Activated T-helper 1 cell treated with anti-CD3 and anti-CD28 coated beads, Interleukin-12 subunit alpha, Interleukin-12 subunit beta, Interleukin-2, Interleukin-4 antibody, amounts not matched to agents 30 ng/mL and 10 ng/mL and 1 ng/mL, durations not matched to agents 14 hours and 24 hours and 36 hours (primary cell): ENCODE measurements at regions not wholly inside any gene's neighbourhood (a gene's known extent, or its start where the extent isn't known, plus 50 kb on each side); places are given as distances from the start of the nearest gene placed in this dataset.
A peak's percentile ranks its signal among the peaks of the same experiment; 100 is the strongest.
"Not testable (repeated sequence)": the region's sequence is repeated elsewhere in the genome, so short reads cannot be mapped to it uniquely, and the experiment has no call there.

Source experiments
- DNase-seq: peaks from one replicate; pipeline ENCODE4 v3.0.0; 2021; ENCODE audit warnings: low spot score
- H3K27ac Mint-ChIP-seq: one replicate; pipeline ENCODE4 v1.8.0; 2021; ENCODE audit warnings: mild to moderate bottlenecking, mixed read lengths
- H3K27me3 Mint-ChIP-seq: one replicate; pipeline ENCODE4 v1.8.0; 2022; ENCODE audit warnings: mild to moderate bottlenecking, moderate library complexity, mixed read lengths; ENCODE audit not compliant: insufficient read depth
- H3K36me3 Mint-ChIP-seq: one replicate; pipeline ENCODE4 v1.8.0; 2021; ENCODE audit warnings: low read depth, mixed read lengths
- H3K4me1 Mint-ChIP-seq: one replicate; pipeline ENCODE4 v1.8.0; 2021; ENCODE audit warnings: low read depth, mixed read lengths
- H3K4me3 Mint-ChIP-seq: one replicate; pipeline ENCODE4 v1.8.0; 2021; ENCODE audit warnings: mild to moderate bottlenecking, moderate library complexity, mixed read lengths
- H3K9me3 Mint-ChIP-seq: one replicate; pipeline ENCODE4 v1.8.0; 2021; ENCODE audit warnings: mixed read lengths
- intact Hi-C: fragments of 100-400 bp; cut with micrococcal nuclease; formaldehyde crosslinking; loops from one replicate; pipeline ENCODE4 v1.15.1; 2024

DNA sequence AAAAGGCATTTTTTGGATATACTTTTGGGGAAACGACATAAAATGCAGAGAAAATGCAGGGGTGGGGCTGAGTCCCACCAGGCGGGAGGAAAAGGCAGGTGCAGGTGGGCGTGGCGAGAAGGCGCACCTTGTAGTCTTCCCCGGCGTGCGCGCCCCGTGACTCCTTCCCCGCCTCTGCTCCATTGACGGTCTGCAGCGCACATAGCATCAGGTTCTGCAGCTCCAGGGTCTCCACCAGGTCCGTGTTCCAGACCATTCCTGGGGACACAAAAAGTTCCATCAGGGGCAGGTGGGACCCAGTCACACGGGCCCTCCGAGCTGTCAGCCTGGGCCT, 59.0 kb upstream of the TNK2 start:
- H3K4me1 Mint-ChIP-seq, H3K4me3 Mint-ChIP-seq, H3K27ac Mint-ChIP-seq, H3K27me3 Mint-ChIP-seq, intact Hi-C loops, H3K9me3 Mint-ChIP-seq, DNase-seq: not testable (repeated sequence)
- peaks cover 45% of the 10 kb centered on the region for H3K36me3 Mint-ChIP-seq

- intact Hi-C loops, H3K9me3 Mint-ChIP-seq, H3K27me3 Mint-ChIP-seq, H3K4me3 Mint-ChIP-seq, H3K4me1 Mint-ChIP-seq, DNase-seq, H3K27ac Mint-ChIP-seq: not testable (repeated sequence)
- peaks cover 47% of the 10 kb centered on the region for H3K36me3 Mint-ChIP-seq
Observed at GRCh38 chr3:195966563-195967386, 58.4 kb upstream of the TNK2 start.

GRCh38 chr3:195965217-195965616, 56.9 kb upstream of the TNK2 start:
- H3K36me3 Mint-ChIP-seq: peaks cover 49% of the 10 kb centered on the region
- H3K27me3 Mint-ChIP-seq, H3K4me1 Mint-ChIP-seq, H3K27ac Mint-ChIP-seq, H3K4me3 Mint-ChIP-seq, DNase-seq, H3K9me3 Mint-ChIP-seq, intact Hi-C loops: not testable (repeated sequence)

- not testable (repeated sequence) for H3K27me3 Mint-ChIP-seq, H3K9me3 Mint-ChIP-seq, H3K27ac Mint-ChIP-seq, DNase-seq, H3K4me1 Mint-ChIP-seq, H3K4me3 Mint-ChIP-seq
- intact Hi-C loops: loop anchor here (5.0 kb wide), 1 partner anchor 243 kb away; no protein-coding TSS in a partner anchor
- H3K36me3 Mint-ChIP-seq: peaks cover 44% of the 10 kb centered on the region
Observed at GRCh38 chr3:195964318-195965107, 56.2 kb upstream of the TNK2 start.

DNA sequence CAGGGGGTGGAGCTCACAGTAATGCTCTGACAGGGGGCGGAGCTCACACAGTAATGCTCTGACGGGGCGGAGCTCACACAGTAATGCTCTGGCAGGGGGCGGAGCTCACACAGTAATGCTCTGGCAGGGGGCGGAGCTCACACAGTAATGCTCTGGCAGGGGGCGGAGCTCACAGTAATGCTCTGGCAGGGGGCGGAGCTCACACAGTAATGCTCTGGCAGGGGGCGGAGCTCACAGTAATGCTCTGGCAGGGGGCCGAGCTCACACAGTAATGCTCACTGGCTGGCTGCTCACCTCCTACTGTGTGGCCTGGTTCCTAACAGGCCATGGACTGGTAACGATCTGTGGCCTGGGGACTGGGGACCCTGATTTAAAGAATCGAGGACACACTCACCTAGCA, 53.9 kb upstream of the TNK2 start:
- H3K4me1 Mint-ChIP-seq: peaks cover 22% of the 10 kb centered on the region
- not testable (repeated sequence) for H3K9me3 Mint-ChIP-seq, H3K27ac Mint-ChIP-seq, H3K4me3 Mint-ChIP-seq, H3K27me3 Mint-ChIP-seq, DNase-seq
- intact Hi-C loops: loop anchor here (5.0 kb wide), 1 partner anchor 245 kb away; no protein-coding TSS in a partner anchor
- H3K36me3 Mint-ChIP-seq: peaks cover 48% of the 10 kb centered on the region

DNA sequence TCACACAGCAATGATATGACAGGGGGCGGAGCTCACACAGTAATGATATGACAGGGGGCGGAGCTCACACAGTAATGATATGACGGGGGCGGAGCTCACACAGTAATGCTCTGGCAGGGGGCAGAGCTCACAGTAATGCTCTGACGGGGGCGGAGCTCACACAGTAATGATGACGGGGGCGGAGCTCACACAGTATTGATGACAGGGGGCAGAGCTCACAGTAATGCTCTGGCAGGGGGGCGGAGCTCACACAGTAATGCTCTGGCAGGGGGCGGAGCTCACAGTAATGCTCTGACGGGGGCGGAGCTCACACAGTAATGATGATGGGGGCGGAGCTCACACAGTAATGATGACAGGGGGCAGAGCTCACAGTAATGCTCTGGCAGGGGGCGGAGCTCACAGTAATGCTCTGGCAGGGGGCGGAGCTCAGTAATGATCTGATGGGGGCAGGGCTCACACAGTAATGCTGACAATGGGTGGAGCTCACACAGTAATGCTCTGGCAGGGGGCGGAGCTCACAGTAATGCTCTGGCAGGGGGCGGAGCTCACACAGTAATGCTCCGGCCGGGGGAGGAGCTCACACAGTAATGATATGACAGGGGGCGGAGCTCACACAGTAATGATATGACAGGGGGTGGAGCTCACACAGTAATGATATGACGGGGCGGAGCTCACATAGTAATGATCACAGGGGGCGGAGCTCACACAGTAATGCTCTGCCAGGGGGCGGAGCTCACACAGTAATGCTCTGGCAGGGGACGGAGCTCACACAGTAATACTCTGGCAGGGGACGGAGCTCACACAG, 52.8 kb upstream of the TNK2 start:
- H3K9me3 Mint-ChIP-seq, H3K4me3 Mint-ChIP-seq, H3K27me3 Mint-ChIP-seq: not testable (repeated sequence)
- H3K4me1 Mint-ChIP-seq: peaks cover 26% of the 10 kb centered on the region
- peaks cover 47% of the 10 kb centered on the region for H3K36me3 Mint-ChIP-seq
- intact Hi-C loops: loop anchor here (5.0 kb wide), 1 partner anchor 246 kb away; no protein-coding TSS in a partner anchor
- H3K27ac Mint-ChIP-seq: peak overlapping the region; percentile 57
- DNase-seq: peak; percentile 27

- H3K36me3 Mint-ChIP-seq: peaks cover 47% of the 10 kb centered on the region
Observed at GRCh38 chr3:195960164-195960563, 51.8 kb upstream of the TNK2 start.

DNA sequence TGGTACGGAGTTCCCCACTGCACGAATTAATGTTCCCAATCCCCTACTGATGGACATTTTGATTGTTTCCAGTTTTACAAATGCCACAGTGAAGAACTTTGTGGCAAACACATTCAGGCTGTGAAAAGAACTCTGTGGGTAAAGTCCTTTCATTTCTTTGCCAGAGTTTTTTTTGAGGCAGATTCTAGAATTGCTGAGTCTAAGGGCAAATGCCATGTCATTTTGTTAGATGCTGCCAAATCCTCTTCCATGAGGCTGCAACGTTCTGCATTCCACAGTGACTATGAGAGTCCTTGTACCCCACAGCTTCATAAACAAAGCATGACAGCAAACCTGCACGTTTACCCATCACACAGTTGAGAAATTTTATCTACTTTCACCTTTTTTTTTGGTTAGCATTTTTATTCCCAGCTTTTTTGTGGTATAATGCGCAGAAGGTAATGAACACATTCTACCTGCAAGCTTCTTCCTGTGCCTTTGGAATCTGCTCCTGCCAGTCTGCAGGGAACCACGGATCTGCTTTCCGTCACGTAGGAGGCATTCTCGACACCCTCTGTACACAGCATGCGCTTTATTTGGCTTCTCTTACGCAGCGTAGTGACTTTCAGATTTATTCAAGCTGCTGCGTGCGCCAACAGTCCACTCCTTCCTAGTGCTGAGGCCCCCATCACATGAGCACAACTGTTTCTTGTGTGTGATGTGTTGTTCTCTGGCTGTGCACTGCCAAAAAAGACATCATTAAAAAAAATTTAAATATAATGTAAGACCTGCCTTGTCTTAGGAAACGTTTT, 51.2 kb upstream of the TNK2 start:
- H3K9me3 Mint-ChIP-seq, DNase-seq, H3K27me3 Mint-ChIP-seq: not testable (repeated sequence)
- H3K36me3 Mint-ChIP-seq: peaks cover 42% of the 10 kb centered on the region
- peak overlapping the region; percentile 23 for H3K4me3 Mint-ChIP-seq
- H3K27ac Mint-ChIP-seq: peak overlapping the region; percentile 91
- intact Hi-C loops: loop anchor here (5.0 kb wide), 2 partner anchors 52 to 248 kb away; partner anchors contain the start of gene TNK2
- H3K4me1 Mint-ChIP-seq: peaks cover 35% of the 10 kb centered on the region

More at GRCh38 chr3:195960164-195960563, 51.8 kb upstream of the TNK2 start:
- H3K4me3 Mint-ChIP-seq, DNase-seq, H3K9me3 Mint-ChIP-seq, H3K27me3 Mint-ChIP-seq: not testable (repeated sequence)
- intact Hi-C loops: loop anchor here (5.0 kb wide), 1 partner anchor 247 kb away; no protein-coding TSS in a partner anchor
- H3K27ac Mint-ChIP-seq: peak overlapping the region; percentile 70
- peaks cover 35% of the 10 kb centered on the region for H3K4me1 Mint-ChIP-seq

- H3K4me3 Mint-ChIP-seq, DNase-seq, H3K9me3 Mint-ChIP-seq, H3K27me3 Mint-ChIP-seq: not testable (repeated sequence)
- Mint-ChIP-seq H3K4me1 (peaks cover 35% of the 10 kb centered on the region), H3K36me3 (peaks cover 38% of the 10 kb centered on the region), H3K27ac (peak overlapping the region; percentile 91)
- intact Hi-C loops: loop anchor here (5.0 kb wide), 1 partner anchor 51 kb away; the partner anchor contains the start of gene TNK2
Observed at GRCh38 chr3:195958736-195959135, 50.4 kb upstream of the TNK2 start.
